C4-2B (cell line): ENCODE measurements at regions not wholly inside any gene's neighbourhood (a gene's known extent, or its start where the extent isn't known, plus 50 kb on each side); places are given as distances from the start of the nearest gene placed in this dataset.

Experiments
- H3K27ac ChIP-seq: fragments of 450-650 bp; 2 replicates; pipeline ENCODE4 v1.5.1; 2017
- ZFX ChIP-seq: fragments of 450-650 bp; IDR thresholded peaks from 2 replicates; pipeline ENCODE4 v1.6.1; 2017
- TF ChIP-seq, protein P1 (sequence below): fragments of 450-650 bp; conservative IDR thresholded peaks from 2 replicates; pipeline ENCODE4 v1.5.1; 2017; ENCODE audit warnings: mild to moderate bottlenecking

DNA sequence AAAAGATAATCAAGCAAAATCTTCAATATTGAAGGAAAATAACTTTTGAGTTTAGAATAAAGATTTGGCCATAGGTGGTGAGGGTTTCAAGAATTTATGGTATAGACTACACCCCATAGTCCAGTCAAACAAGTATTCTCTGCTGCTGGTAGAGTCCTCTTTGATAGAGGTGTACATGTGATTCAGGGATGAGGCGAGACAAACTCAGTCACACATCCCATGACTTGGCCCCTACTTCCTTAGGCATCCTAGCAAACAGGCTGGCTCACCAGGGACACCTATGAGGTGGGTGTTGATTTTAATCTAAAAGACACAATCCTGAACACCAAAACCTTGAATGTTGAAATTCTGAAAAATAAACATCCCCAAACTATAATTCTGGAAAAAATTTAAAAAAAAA is 78.1 kb upstream of the SLC25A13 start:
- TF ChIP-seq ZFX: no peak
- TF ChIP-seq, protein P1, sequence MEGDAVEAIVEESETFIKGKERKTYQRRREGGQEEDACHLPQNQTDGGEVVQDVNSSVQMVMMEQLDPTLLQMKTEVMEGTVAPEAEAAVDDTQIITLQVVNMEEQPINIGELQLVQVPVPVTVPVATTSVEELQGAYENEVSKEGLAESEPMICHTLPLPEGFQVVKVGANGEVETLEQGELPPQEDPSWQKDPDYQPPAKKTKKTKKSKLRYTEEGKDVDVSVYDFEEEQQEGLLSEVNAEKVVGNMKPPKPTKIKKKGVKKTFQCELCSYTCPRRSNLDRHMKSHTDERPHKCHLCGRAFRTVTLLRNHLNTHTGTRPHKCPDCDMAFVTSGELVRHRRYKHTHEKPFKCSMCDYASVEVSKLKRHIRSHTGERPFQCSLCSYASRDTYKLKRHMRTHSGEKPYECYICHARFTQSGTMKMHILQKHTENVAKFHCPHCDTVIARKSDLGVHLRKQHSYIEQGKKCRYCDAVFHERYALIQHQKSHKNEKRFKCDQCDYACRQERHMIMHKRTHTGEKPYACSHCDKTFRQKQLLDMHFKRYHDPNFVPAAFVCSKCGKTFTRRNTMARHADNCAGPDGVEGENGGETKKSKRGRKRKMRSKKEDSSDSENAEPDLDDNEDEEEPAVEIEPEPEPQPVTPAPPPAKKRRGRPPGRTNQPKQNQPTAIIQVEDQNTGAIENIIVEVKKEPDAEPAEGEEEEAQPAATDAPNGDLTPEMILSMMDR: no peak
- H3K27ac ChIP-seq: no peak overlapping the region

DNA sequence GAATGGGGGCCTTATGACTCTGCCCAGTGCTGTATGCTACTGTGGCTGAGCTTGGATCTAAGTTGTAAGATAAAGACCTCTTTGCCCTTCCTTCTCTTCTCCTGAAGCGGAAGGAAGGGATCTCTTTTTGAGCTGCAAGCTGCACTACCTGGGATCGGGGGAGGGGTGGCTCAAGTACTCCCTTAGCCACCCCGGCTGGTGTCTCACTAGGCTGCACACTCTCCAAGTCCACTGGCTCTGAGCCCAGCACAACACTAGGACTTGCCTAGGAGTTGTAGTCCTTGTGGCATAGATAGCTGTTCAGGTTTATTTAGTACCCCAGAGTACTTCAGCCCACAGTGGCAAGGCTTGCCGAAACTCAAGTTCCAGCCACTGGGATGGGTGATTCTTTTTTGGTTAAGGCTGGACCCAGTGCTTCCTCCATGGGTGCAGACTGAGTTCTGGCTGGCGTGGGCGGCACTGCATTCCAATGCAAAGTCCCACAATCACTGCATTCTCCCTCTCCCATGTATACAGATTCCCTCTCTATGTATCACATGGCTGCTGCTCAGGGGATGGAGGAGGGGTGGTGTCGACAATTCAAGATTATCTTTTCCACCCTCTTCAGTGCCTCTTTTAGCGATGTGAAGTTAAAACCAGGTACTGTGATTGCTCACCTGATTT is 76.2 kb upstream of the SLC25A13 start:
- H3K27ac ChIP-seq: no peak overlapping the region
- TF ChIP-seq, protein P1: no peak
- no peak for TF ChIP-seq ZFX

DNA sequence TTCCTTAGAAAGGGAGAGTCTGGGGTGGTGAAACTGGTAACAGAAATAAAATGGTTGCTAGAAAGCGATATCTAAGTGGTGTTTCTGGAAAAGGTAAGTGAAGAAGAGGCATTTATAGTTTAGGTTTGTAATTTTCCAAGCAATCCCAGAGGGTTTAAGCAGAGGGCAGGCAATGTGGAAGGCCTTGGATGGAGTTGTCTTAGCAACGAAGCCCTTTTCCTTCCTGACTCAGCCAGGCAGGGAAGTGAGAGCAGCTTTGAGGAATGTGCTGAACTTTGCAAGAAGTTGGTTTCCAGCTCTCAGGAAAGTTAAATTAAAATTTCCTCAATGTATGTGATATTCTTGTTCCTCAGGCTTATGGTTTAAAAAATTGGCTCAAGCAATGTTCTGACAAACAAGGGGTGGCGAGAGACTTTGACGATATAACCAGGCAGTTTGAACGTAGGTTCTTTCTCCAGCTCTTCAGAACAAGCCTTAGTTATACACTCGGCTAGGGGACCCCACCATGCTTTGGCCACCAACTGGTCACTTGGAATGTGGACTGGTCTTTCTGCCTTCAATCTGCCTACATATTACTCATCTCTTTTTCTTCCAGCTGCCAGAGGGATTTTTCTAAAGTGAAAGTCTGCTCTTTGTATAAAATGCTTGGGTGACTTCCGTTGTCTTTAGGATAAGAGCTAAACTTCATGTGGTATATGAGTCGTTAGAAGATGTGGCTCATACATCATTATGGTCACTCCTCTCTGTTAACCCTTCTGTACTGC is 66.9 kb upstream of the SLC25A13 start:
- no peak overlapping the region for H3K27ac ChIP-seq
- no peak for TF ChIP-seq ZFX
- TF ChIP-seq, protein P1: no peak

DNA sequence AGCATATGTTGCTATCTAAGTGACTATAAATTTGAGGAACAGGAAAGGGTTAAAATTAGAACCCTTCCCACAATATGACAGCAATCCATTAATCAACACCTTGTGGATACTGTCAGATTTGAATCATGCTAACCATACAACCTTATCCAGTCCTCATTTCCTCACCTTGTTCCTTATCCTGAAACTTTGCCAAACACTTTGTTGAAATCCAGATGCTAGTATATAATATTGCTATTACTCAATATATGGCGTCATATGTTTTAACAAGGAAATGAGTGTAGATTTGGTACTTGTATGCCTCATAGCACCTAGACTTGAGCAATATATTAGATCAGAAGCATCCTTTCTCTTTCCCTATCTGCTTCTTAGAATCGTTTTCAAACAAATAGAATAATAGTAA is 66.3 kb upstream of the SLC25A13 start:
- TF ChIP-seq, protein P1: no peak
- no peak for TF ChIP-seq ZFX
- H3K27ac ChIP-seq: no peak overlapping the region

DNA sequence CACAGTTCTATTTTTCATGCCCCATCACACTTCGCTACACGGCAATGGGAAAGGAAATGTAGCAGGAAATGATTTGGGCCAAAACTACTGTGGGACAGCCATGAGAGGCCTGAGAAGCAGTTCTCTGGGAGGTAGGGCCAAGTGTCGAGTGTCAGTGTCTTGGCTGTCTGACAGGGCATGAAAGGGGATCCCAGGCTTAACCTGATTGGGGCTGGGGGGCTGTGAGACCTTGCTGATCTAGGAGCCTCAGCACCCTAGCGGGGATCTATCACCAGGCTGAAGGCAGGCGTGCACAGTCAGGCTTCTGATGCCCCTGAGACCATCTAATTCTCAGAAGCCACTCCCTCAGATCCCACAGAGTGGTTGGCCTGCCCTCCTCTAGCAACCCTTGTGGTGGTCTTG is 58.2 kb upstream of the SLC25A13 start:
- TF ChIP-seq ZFX: no peak
- TF ChIP-seq, protein P1: no peak

DNA sequence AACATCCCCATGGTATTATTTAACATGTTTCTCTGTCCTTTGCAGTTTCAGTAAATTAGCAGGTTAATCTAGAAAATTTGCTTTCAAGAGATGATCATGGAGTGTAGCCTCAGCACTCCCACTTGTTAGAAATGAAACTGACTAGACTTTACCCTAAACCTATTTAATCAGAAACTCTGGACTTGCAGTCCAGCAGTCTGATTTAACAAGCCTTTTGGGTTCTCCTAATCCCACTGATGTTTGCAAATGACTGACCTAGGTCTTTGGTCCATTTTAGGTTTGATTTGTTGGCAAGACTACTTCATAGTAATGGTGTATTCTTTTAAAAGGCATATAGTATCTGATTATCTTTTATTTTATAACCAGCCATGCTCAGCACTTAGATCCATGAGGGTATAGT is 55.5 kb upstream of the SLC25A13 start:
- TF ChIP-seq, protein P1: no peak
- no peak for TF ChIP-seq ZFX
- H3K27ac ChIP-seq: no peak overlapping the region

More for the DNA sequence above, 58.2 kb upstream of the SLC25A13 start:
- H3K27ac ChIP-seq: no peak overlapping the region
